ENCODE measurements at regions not wholly inside any gene's neighbourhood (a gene's known extent, or its start where the extent isn't known, plus 50 kb on each side); places are given as distances from the start of the nearest gene placed in this dataset.

- TF ChIP-seq EP300 (IDR thresholded peaks at IDR 0.05; ENCODE audit: borderline replicate concordance) (no peak), RAD21 (IDR thresholded peaks at IDR 0.05; ENCODE audit: low read depth) (no peak), CREB1 (IDR thresholded peaks at IDR 0.05; ENCODE audit: low read depth) (no peak), REST (IDR thresholded peaks at IDR 0.05; ENCODE audit: low read depth) (no peak), TEAD4 (IDR thresholded peaks at IDR 0.05) (no peak), USF1 (IDR thresholded peaks at IDR 0.05) (no peak), YY1 (IDR thresholded peaks at IDR 0.05; ENCODE audit: low read depth) (no peak), EGR1 (IDR thresholded peaks at IDR 0.05) (no peak), ZBTB7A (IDR thresholded peaks at IDR 0.05; ENCODE audit: low read depth) (no peak), TCF12 (IDR thresholded peaks at IDR 0.05; ENCODE audit: low read depth) (no peak), CEBPB (IDR thresholded peaks at IDR 0.05) (no peak), NFIC (IDR thresholded peaks at IDR 0.05) (no peak)
- TF ChIP-seq, protein P1, sequence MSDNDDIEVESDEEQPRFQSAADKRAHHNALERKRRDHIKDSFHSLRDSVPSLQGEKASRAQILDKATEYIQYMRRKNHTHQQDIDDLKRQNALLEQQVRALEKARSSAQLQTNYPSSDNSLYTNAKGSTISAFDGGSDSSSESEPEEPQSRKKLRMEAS (IDR thresholded peaks at IDR 0.05): no peak
Observed at GRCh38 chr10:76649723-76650127, 987.9 kb downstream of the KCNMA1 start.

Measured in Ishikawa (cell line).